ENCODE measurements at regions not wholly inside any gene's neighbourhood (a gene's known extent, or its start where the extent isn't known, plus 50 kb on each side); places are given as distances from the start of the nearest gene placed in this dataset.

DNA sequence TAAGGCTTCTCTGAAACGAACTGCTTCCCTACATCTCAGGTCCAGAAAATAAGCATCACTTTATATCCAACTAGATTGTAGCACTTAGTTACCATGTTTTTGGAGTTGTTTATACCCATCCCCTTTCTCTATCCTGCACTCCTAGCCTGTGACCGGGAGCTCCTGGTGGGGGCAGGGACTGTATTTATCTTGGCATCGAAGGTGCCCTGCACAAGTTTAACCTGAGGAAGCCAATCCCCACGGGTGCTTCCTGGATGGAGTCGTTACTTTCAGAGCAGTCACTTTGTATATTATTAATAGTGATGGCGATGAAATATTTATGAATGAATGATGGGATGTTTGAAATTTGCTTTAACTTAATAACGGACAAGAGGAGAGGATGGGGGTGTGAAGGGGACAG, 73.9 kb downstream of the KLHDC7A start:
- Histone ChIP-seq H3K9me3 (replicated peaks in 1 of 2; ENCODE audit: control insufficient read depth in 1 of 2, insufficient read depth in 1 of 2, low read length in 2 of 2) (no peaks in the 10 kb centered on the region), H3K4me2 (replicated peaks; ENCODE audit: extremely low read depth, low read length, poor library complexity, severe bottlenecking) (no peak overlapping the region), H3K9ac (ENCODE audit: insufficient read depth, low read length, poor library complexity, severe bottlenecking) (no peak overlapping the region), H3K4me3 (replicated peaks in 1 of 3; ENCODE audit: low read depth in 2 of 3, low read length in 3 of 3) (no peak overlapping the region), H3K27me3 (ENCODE audit: control insufficient read depth in 2 of 2, insufficient read depth in 2 of 2, low read length in 2 of 2) (peaks cover 2 to 24% of the 10 kb centered on the region in 2 donors), H3K27ac (ENCODE audit: low read depth in 1 of 2, low read length in 2 of 2) (no peak overlapping the region), H3K79me2 (ENCODE audit: insufficient read depth, low read length) (no peaks in the 10 kb centered on the region), H3K36me3 (replicated peaks in 1 of 2; ENCODE audit: control insufficient read depth in 1 of 2, insufficient read depth in 2 of 2, low read length in 2 of 2) (no peaks in the 10 kb centered on the region), H2AFZ (ENCODE audit: insufficient read depth, low read depth, low read length, poor library complexity, severe bottlenecking) (no peak overlapping the region), H3K4me1 (ENCODE audit: control insufficient read depth in 1 of 2, insufficient read depth in 2 of 2, low read length in 2 of 2) (no peaks in the 10 kb centered on the region), H4K20me1 (ENCODE audit: insufficient read depth, low read length) (no peaks in the 10 kb centered on the region)
- no peak for DNase-seq
- Mint-ChIP-seq H3K4me1 (no peaks in the 10 kb centered on the region), H3K9me3 (peaks cover 0 to 3% (median 0%) of the 10 kb centered on the region in 7 donors), H3K4me3 (no peak overlapping the region), H3K27ac (no peak overlapping the region), H3K36me3 (no peaks in the 10 kb centered on the region), H3K27me3 (ENCODE audit: low read depth in 3 of 3) (peaks cover 32 to 38% (median 34%) of the 10 kb centered on the region in 3 donors)
- intact Hi-C loops (cut with micrococcal nuclease) = no loop called here
- TF ChIP-seq, protein P1, sequence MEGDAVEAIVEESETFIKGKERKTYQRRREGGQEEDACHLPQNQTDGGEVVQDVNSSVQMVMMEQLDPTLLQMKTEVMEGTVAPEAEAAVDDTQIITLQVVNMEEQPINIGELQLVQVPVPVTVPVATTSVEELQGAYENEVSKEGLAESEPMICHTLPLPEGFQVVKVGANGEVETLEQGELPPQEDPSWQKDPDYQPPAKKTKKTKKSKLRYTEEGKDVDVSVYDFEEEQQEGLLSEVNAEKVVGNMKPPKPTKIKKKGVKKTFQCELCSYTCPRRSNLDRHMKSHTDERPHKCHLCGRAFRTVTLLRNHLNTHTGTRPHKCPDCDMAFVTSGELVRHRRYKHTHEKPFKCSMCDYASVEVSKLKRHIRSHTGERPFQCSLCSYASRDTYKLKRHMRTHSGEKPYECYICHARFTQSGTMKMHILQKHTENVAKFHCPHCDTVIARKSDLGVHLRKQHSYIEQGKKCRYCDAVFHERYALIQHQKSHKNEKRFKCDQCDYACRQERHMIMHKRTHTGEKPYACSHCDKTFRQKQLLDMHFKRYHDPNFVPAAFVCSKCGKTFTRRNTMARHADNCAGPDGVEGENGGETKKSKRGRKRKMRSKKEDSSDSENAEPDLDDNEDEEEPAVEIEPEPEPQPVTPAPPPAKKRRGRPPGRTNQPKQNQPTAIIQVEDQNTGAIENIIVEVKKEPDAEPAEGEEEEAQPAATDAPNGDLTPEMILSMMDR (IDR thresholded peaks at IDR 0.05) = no peak
- WGBS (ENCODE audit: insufficient coverage) = 52% methylated on average over 6 of the region's 7 CpGs

GRCh38 chr1:18555036-18555435, 74.3 kb downstream of the KLHDC7A start:
- Histone ChIP-seq H3K36me3 (replicated peaks in 1 of 2; ENCODE audit: control insufficient read depth in 1 of 2, insufficient read depth in 2 of 2, low read length in 2 of 2) (no peaks in the 10 kb centered on the region), H3K9ac (ENCODE audit: insufficient read depth, low read length, poor library complexity, severe bottlenecking) (no peak overlapping the region), H3K4me3 (replicated peaks in 1 of 3; ENCODE audit: low read depth in 2 of 3, low read length in 3 of 3) (no peak overlapping the region), H2AFZ (ENCODE audit: insufficient read depth, low read depth, low read length, poor library complexity, severe bottlenecking) (no peak overlapping the region), H3K4me2 (replicated peaks; ENCODE audit: extremely low read depth, low read length, poor library complexity, severe bottlenecking) (no peak overlapping the region), H3K9me3 (replicated peaks in 1 of 2; ENCODE audit: control insufficient read depth in 1 of 2, insufficient read depth in 1 of 2, low read length in 2 of 2) (no peaks in the 10 kb centered on the region), H4K20me1 (ENCODE audit: insufficient read depth, low read length) (no peaks in the 10 kb centered on the region), H3K27me3 (ENCODE audit: control insufficient read depth in 2 of 2, insufficient read depth in 2 of 2, low read length in 2 of 2) (peaks cover 2 to 28% of the 10 kb centered on the region in 2 donors), H3K4me1 (ENCODE audit: control insufficient read depth in 1 of 2, insufficient read depth in 2 of 2, low read length in 2 of 2) (no peaks in the 10 kb centered on the region), H3K79me2 (ENCODE audit: insufficient read depth, low read length) (no peaks in the 10 kb centered on the region), H3K27ac (ENCODE audit: low read depth in 1 of 2, low read length in 2 of 2) (no peak overlapping the region)
- no peaks in the 10 kb centered on the region for H3K36me3 Mint-ChIP-seq
- DNase-seq = no peak
- H3K27ac Mint-ChIP-seq = no peak overlapping the region
- 67% methylated on average over 1 of the region's 5 CpGs for WGBS (ENCODE audit: insufficient coverage)
- TF ChIP-seq, protein P1 (IDR thresholded peaks at IDR 0.05) = no peak
- H3K4me1 Mint-ChIP-seq = no peaks in the 10 kb centered on the region
- H3K9me3 Mint-ChIP-seq = peaks cover 0 to 3% (median 0%) of the 10 kb centered on the region in 7 donors
- no peak overlapping the region for H3K4me3 Mint-ChIP-seq
- intact Hi-C loops (cut with micrococcal nuclease) = no loop called here
- peaks cover 36 to 41% (median 37%) of the 10 kb centered on the region in 3 donors for H3K27me3 Mint-ChIP-seq (ENCODE audit: low read depth in 3 of 3)
